ENCODE measurements at regions not wholly inside any gene's neighbourhood (a gene's known extent, or its start where the extent isn't known, plus 50 kb on each side); places are given as distances from the start of the nearest gene placed in this dataset.

- H3K4me3 ChIP-seq (ENCODE audit: insufficient read depth, low read depth, low read length): no peak overlapping the region
- Mint-ChIP-seq H3K27ac (ENCODE audit: unreplicated experiment) (no peak overlapping the region), H3K36me3 (ENCODE audit: low read depth, unreplicated experiment) (no peaks in the 10 kb centered on the region), H3K4me1 (ENCODE audit: low read depth, unreplicated experiment) (no peaks in the 10 kb centered on the region), H3K4me3 (ENCODE audit: unreplicated experiment) (no peak overlapping the region), H3K9me3 (ENCODE audit: unreplicated experiment) (peaks cover 3% of the 10 kb centered on the region), H3K27me3 (ENCODE audit: low read depth, unreplicated experiment) (no peaks in the 10 kb centered on the region)
- no peak overlapping the region for H2AFZ ChIP-seq (ENCODE audit: low read depth, low read length)
- no peaks in the 10 kb centered on the region for H3K79me2 ChIP-seq (ENCODE audit: insufficient read depth, low read length)
- H3K36me3 ChIP-seq (ENCODE audit: insufficient read depth, low read length): no peaks in the 10 kb centered on the region
- no peak overlapping the region for H3K9ac ChIP-seq (ENCODE audit: low read length)
- DNase-seq (ENCODE audit: low read depth) (no peak), FAIRE-seq (no peak)
- no peaks in the 10 kb centered on the region for H3K9me3 ChIP-seq (ENCODE audit: insufficient read depth, low read depth, low read length)
- no peaks in the 10 kb centered on the region for H3K4me1 ChIP-seq (ENCODE audit: insufficient read depth, low read length)
- H4K20me1 ChIP-seq (ENCODE audit: insufficient read depth, low read length): no peaks in the 10 kb centered on the region
- TF ChIP-seq EZH2 (IDR thresholded peaks at IDR 0.05; ENCODE audit: insufficient read depth, low read length) (no peak), CTCF (IDR thresholded peaks at IDR 0.05; ENCODE audit: insufficient read depth, low read depth, low read length) (no peak)
- no peaks in the 10 kb centered on the region for H3K27me3 ChIP-seq (ENCODE audit: insufficient read depth, low read length)
- no peak overlapping the region for H3K4me2 ChIP-seq (ENCODE audit: low read length)
- H3K27ac ChIP-seq (ENCODE audit: low read depth, low read length): no peak overlapping the region
Measured at GRCh38 chr4:134297765-134298164, 96.2 kb upstream of the PABPC4L start.

- TF ChIP-seq EZH2 (IDR thresholded peaks at IDR 0.05; ENCODE audit: insufficient read depth, low read length) (no peak), CTCF (IDR thresholded peaks at IDR 0.05; ENCODE audit: insufficient read depth, low read depth, low read length) (no peak)
- no peaks in the 10 kb centered on the region for H3K36me3 Mint-ChIP-seq (ENCODE audit: low read depth, unreplicated experiment)
- H3K9me3 Mint-ChIP-seq (ENCODE audit: unreplicated experiment): no peaks in the 10 kb centered on the region
- no peak overlapping the region for H3K27ac Mint-ChIP-seq (ENCODE audit: unreplicated experiment)
- no peak for FAIRE-seq
- Histone ChIP-seq H4K20me1 (ENCODE audit: insufficient read depth, low read length) (no peaks in the 10 kb centered on the region), H3K27ac (ENCODE audit: low read depth, low read length) (no peak overlapping the region), H3K4me3 (ENCODE audit: insufficient read depth, low read depth, low read length) (no peak overlapping the region), H3K79me2 (ENCODE audit: insufficient read depth, low read length) (no peaks in the 10 kb centered on the region), H3K4me1 (ENCODE audit: insufficient read depth, low read length) (no peaks in the 10 kb centered on the region), H3K27me3 (ENCODE audit: insufficient read depth, low read length) (no peaks in the 10 kb centered on the region), H3K9me3 (ENCODE audit: insufficient read depth, low read depth, low read length) (no peaks in the 10 kb centered on the region), H3K4me2 (ENCODE audit: low read length) (no peak overlapping the region), H3K9ac (ENCODE audit: low read length) (no peak overlapping the region), H3K36me3 (ENCODE audit: insufficient read depth, low read length) (no peaks in the 10 kb centered on the region), H2AFZ (ENCODE audit: low read depth, low read length) (no peak overlapping the region)
- H3K4me1 Mint-ChIP-seq (ENCODE audit: low read depth, unreplicated experiment): no peaks in the 10 kb centered on the region
- no peaks in the 10 kb centered on the region for H3K27me3 Mint-ChIP-seq (ENCODE audit: low read depth, unreplicated experiment)
- H3K4me3 Mint-ChIP-seq (ENCODE audit: unreplicated experiment): no peak overlapping the region
- no peak for DNase-seq (ENCODE audit: low read depth)
Measured at GRCh38 chr4:134282680-134283079, 81.1 kb upstream of the PABPC4L start.

- Histone ChIP-seq H2AFZ (ENCODE audit: low read depth, low read length) (no peak overlapping the region), H3K79me2 (ENCODE audit: insufficient read depth, low read length) (no peaks in the 10 kb centered on the region), H3K27me3 (ENCODE audit: insufficient read depth, low read length) (no peaks in the 10 kb centered on the region), H3K4me1 (ENCODE audit: insufficient read depth, low read length) (no peaks in the 10 kb centered on the region), H3K4me2 (ENCODE audit: low read length) (no peak overlapping the region), H3K4me3 (ENCODE audit: insufficient read depth, low read depth, low read length) (no peak overlapping the region), H3K36me3 (ENCODE audit: insufficient read depth, low read length) (no peaks in the 10 kb centered on the region), H3K9ac (ENCODE audit: low read length) (no peak overlapping the region), H3K27ac (ENCODE audit: low read depth, low read length) (no peak overlapping the region), H4K20me1 (ENCODE audit: insufficient read depth, low read length) (no peaks in the 10 kb centered on the region), H3K9me3 (ENCODE audit: insufficient read depth, low read depth, low read length) (no peaks in the 10 kb centered on the region)
- DNase-seq (ENCODE audit: low read depth) (peak; percentile 49), FAIRE-seq (no peak)
- no peak overlapping the region for H3K4me3 Mint-ChIP-seq (ENCODE audit: unreplicated experiment)
- H3K36me3 Mint-ChIP-seq (ENCODE audit: low read depth, unreplicated experiment): no peaks in the 10 kb centered on the region
- TF ChIP-seq EZH2 (IDR thresholded peaks at IDR 0.05; ENCODE audit: insufficient read depth, low read length) (no peak), CTCF (IDR thresholded peaks at IDR 0.05; ENCODE audit: insufficient read depth, low read depth, low read length) (no peak)
- H3K27ac Mint-ChIP-seq (ENCODE audit: unreplicated experiment): no peak overlapping the region
- no peaks in the 10 kb centered on the region for H3K9me3 Mint-ChIP-seq (ENCODE audit: unreplicated experiment)
- no peaks in the 10 kb centered on the region for H3K27me3 Mint-ChIP-seq (ENCODE audit: low read depth, unreplicated experiment)
- H3K4me1 Mint-ChIP-seq (ENCODE audit: low read depth, unreplicated experiment): no peaks in the 10 kb centered on the region
Measured at GRCh38 chr4:134278675-134279074, 77.1 kb upstream of the PABPC4L start.

All from astrocyte (in vitro differentiated cells and primary cell).